Mesothelial cell of epicardium (in vitro differentiated cells): ENCODE measurements at regions not wholly inside any gene's neighbourhood (a gene's known extent, or its start where the extent isn't known, plus 50 kb on each side); places are given as distances from the start of the nearest gene placed in this dataset.

Experiments
- DNase-seq, 2 experiments: peaks; one replicate each; pipeline ENCODE4 v3.0.0; 2021; ENCODE audit warnings: low spot score in 2 of 2; ENCODE audit not compliant: unreplicated experiment in 2 of 2
- H3K27ac Mint-ChIP-seq: 2 replicates; pipeline ENCODE4 v1.8.0; 2021; ENCODE audit warnings: mixed read lengths
- H3K27me3 Mint-ChIP-seq: 2 replicates; pipeline ENCODE4 v1.8.0; 2021; ENCODE audit warnings: low read depth, mixed read lengths
- H3K36me3 Mint-ChIP-seq: 2 replicates; pipeline ENCODE4 v1.8.0; 2021; ENCODE audit warnings: mixed read lengths
- H3K4me1 Mint-ChIP-seq: 2 replicates; pipeline ENCODE4 v1.8.0; 2021; ENCODE audit warnings: mixed read lengths
- H3K4me3 Mint-ChIP-seq: 2 replicates; pipeline ENCODE4 v1.8.0; 2021; ENCODE audit warnings: mild to moderate bottlenecking, moderate library complexity, mixed read lengths
- H3K9me3 Mint-ChIP-seq: 2 replicates; pipeline ENCODE4 v1.8.0; 2021; ENCODE audit warnings: mixed read lengths
- CTCF ChIP-seq: fragments of 200-600 bp; sonication (generic); IDR thresholded peaks from one replicate; pipeline ENCODE4 v1.5.0; 2021; ENCODE audit warnings: antibody characterized with exemption; ENCODE audit not compliant: unreplicated experiment

- no peak overlapping the region for H3K27ac Mint-ChIP-seq
- no peak for DNase-seq
- peaks cover 28% of the 10 kb centered on the region for H3K27me3 Mint-ChIP-seq
- TF ChIP-seq CTCF, result no peak
- H3K36me3 Mint-ChIP-seq, result no peaks in the 10 kb centered on the region
- H3K4me3 Mint-ChIP-seq, result no peak overlapping the region
- no peaks in the 10 kb centered on the region for H3K4me1 Mint-ChIP-seq
- H3K9me3 Mint-ChIP-seq, result peaks cover 4% of the 10 kb centered on the region
These were observed 52.0 kb upstream of the GRB10 start for GRCh38 chr7:50834679-50835078.

GRCh38 chr7:50834031-50834535 lies 51.4 kb upstream of the GRB10 start:
- H3K9me3 Mint-ChIP-seq, result peaks cover 4% of the 10 kb centered on the region
- H3K4me3 Mint-ChIP-seq, result no peak overlapping the region
- DNase-seq, result no peak
- H3K27ac Mint-ChIP-seq, result no peak overlapping the region
- TF ChIP-seq CTCF, result no peak
- H3K4me1 Mint-ChIP-seq, result no peaks in the 10 kb centered on the region
- H3K36me3 Mint-ChIP-seq, result no peaks in the 10 kb centered on the region
- H3K27me3 Mint-ChIP-seq, result peaks cover 28% of the 10 kb centered on the region

GRCh38 chr7:50832744-50833143 lies 50.0 kb upstream of the GRB10 start:
- Mint-ChIP-seq H3K4me3 (no peak overlapping the region), H3K27me3 (peaks cover 26% of the 10 kb centered on the region), H3K4me1 (no peaks in the 10 kb centered on the region), H3K36me3 (no peaks in the 10 kb centered on the region), H3K9me3 (peaks cover 4% of the 10 kb centered on the region), H3K27ac (no peak overlapping the region)
- no peak for DNase-seq
- no peak for TF ChIP-seq CTCF
